WTC11 (cell line): ENCODE measurements at regions not wholly inside any gene's neighbourhood (a gene's known extent, or its start where the extent isn't known, plus 50 kb on each side); places are given as distances from the start of the nearest gene placed in this dataset.

Source experiments
- ATAC-seq: fragments of 200-7000 bp; cut with Tn5 transposase; 2 replicates; pipeline ENCODE4 v1.10.0; 2021; ENCODE audit warnings: mild to moderate bottlenecking, moderate library complexity
- CTCF ChIA-PET: fragments of 300-600 bp; sonication (Branson Sonifier 250); formaldehyde crosslinking; loops from one replicate; lab custom pipeline; 2021; ENCODE audit warnings: antibody characterized with exemption; lab: Charles Lee
- POLR2A ChIA-PET: fragments of 350-600 bp; sonication (Branson Sonifier 250); formaldehyde crosslinking; loops from one replicate; lab custom pipeline; 2021; ENCODE audit warnings: antibody characterized with exemption; lab: Charles Lee
- DNase-seq: peaks from one replicate; pipeline ENCODE4 v3.0.0; 2021; ENCODE audit warnings: low spot score
- H3K27ac Mint-ChIP-seq: 2 replicates; pipeline ENCODE4 v1.8.0; 2021; ENCODE audit warnings: mixed read lengths
- H3K27me3 Mint-ChIP-seq: 2 replicates; pipeline ENCODE4 v1.8.0; 2021; ENCODE audit warnings: low read depth, mild to moderate bottlenecking, moderate library complexity, mixed read lengths
- H3K36me3 Mint-ChIP-seq: 2 replicates; pipeline ENCODE4 v1.8.0; 2021; ENCODE audit warnings: mixed read lengths
- H3K4me1 Mint-ChIP-seq: 2 replicates; pipeline ENCODE4 v1.8.0; 2022; ENCODE audit warnings: mixed read lengths
- H3K4me3 Mint-ChIP-seq: 2 replicates; pipeline ENCODE4 v1.8.0; 2021; ENCODE audit warnings: mild to moderate bottlenecking, moderate library complexity, mixed read lengths
- H3K9me3 Mint-ChIP-seq: 2 replicates; pipeline ENCODE4 v1.8.0; 2021; ENCODE audit warnings: mixed read lengths
- ATF1 ChIP-seq: sonication (generic); formaldehyde crosslinking; IDR thresholded peaks from 2 replicates; pipeline ENCODE4 v1.8.1; 2023; ENCODE audit warnings: mild to moderate bottlenecking, moderate library complexity, missing genetic modification reagents
- ATF3 ChIP-seq: sonication (generic); formaldehyde crosslinking; conservative IDR thresholded peaks from 2 replicates; pipeline ENCODE4 v1.8.1; 2022; ENCODE audit warnings: mild to moderate bottlenecking, missing genetic modification reagents
- ATF6 ChIP-seq: sonication (generic); formaldehyde crosslinking; IDR thresholded peaks from 2 replicates; pipeline ENCODE4 v1.8.1; 2023; ENCODE audit warnings: mild to moderate bottlenecking, missing genetic modification reagents
- CBFB ChIP-seq: sonication (generic); formaldehyde crosslinking; IDR thresholded peaks from 2 replicates; pipeline ENCODE4 v1.8.1; 2022; ENCODE audit warnings: mild to moderate bottlenecking, low read depth, missing genetic modification reagents
- CDX4 ChIP-seq: fragments of 250-450 bp; sonication (Bioruptor Pico); IDR thresholded peaks from 2 replicates; pipeline ENCODE4 v1.9.0; 2021; ENCODE audit warnings: moderate library complexity, mild to moderate bottlenecking, inconsistent platforms, borderline replicate concordance
- E2F1 ChIP-seq: sonication (generic); formaldehyde crosslinking; IDR thresholded peaks from 2 replicates; pipeline ENCODE4 v1.8.0; 2022; ENCODE audit warnings: mild to moderate bottlenecking, missing genetic modification reagents
- ETV6 ChIP-seq: sonication (generic); formaldehyde crosslinking; IDR thresholded peaks from 2 replicates; pipeline ENCODE4 v1.8.1; 2022; ENCODE audit warnings: mild to moderate bottlenecking, missing genetic modification reagents
- HMGXB4 ChIP-seq: sonication (generic); formaldehyde crosslinking; IDR thresholded peaks from 2 replicates; pipeline ENCODE4 v1.8.1; 2023; ENCODE audit warnings: mild to moderate bottlenecking, moderate library complexity, missing genetic modification reagents
- JUN ChIP-seq: sonication (generic); formaldehyde crosslinking; IDR thresholded peaks from 2 replicates; pipeline ENCODE4 v1.8.0; 2023; ENCODE audit warnings: mild to moderate bottlenecking, missing genetic modification reagents
- MAX ChIP-seq: sonication (generic); formaldehyde crosslinking; IDR thresholded peaks from 2 replicates; pipeline ENCODE4 v1.8.0; 2022; ENCODE audit warnings: mild to moderate bottlenecking, missing genetic modification reagents
- NFE2L1 ChIP-seq: sonication (generic); formaldehyde crosslinking; IDR thresholded peaks from 2 replicates; pipeline ENCODE4 v1.8.1; 2023; ENCODE audit warnings: missing genetic modification reagents
- PRRX2 ChIP-seq: fragments of 250-450 bp; sonication (Bioruptor Pico); IDR thresholded peaks from 2 replicates; pipeline ENCODE4 v1.8.0; 2021; ENCODE audit warnings: mild to moderate bottlenecking
- RELA ChIP-seq: sonication (generic); formaldehyde crosslinking; IDR thresholded peaks from 2 replicates; pipeline ENCODE4 v1.8.1; 2022; ENCODE audit warnings: missing genetic modification reagents, mild to moderate bottlenecking, borderline replicate concordance
- USF2 ChIP-seq: sonication (generic); formaldehyde crosslinking; IDR thresholded peaks from 2 replicates; pipeline ENCODE4 v1.8.1; 2023; ENCODE audit warnings: mild to moderate bottlenecking, missing genetic modification reagents, moderate library complexity
- ZNF232 ChIP-seq: sonication (generic); formaldehyde crosslinking; IDR thresholded peaks from 2 replicates; pipeline ENCODE4 v1.8.0; 2022; ENCODE audit warnings: mild to moderate bottlenecking, missing genetic modification reagents
- ZNF263 ChIP-seq: sonication (generic); formaldehyde crosslinking; IDR thresholded peaks from 2 replicates; pipeline ENCODE4 v1.8.1; 2022; ENCODE audit warnings: low read depth, mild to moderate bottlenecking, moderate library complexity, missing genetic modification reagents
- ZNF317 ChIP-seq: sonication (generic); formaldehyde crosslinking; IDR thresholded peaks from 2 replicates; pipeline ENCODE4 v1.8.1; 2023; ENCODE audit warnings: low read depth, mild to moderate bottlenecking, moderate library complexity, missing genetic modification reagents, borderline replicate concordance
- ZNF416 ChIP-seq: fragments of 250-450 bp; sonication (Bioruptor Pico); IDR thresholded peaks from 2 replicates; pipeline ENCODE4 v1.9.0; 2021; ENCODE audit warnings: mild to moderate bottlenecking, inconsistent platforms

GRCh38 chr16:76226011-76226410 is 51.2 kb upstream of the CNTNAP4 start (continued):
- TF ChIP-seq JUN (CRISPR knock-in tag) (no peak), E2F1 (CRISPR knock-in tag) (no peak)

- ChIA-PET CTCF (no interaction called here), POLR2A (no interaction called here)
- Mint-ChIP-seq H3K4me1 (peaks cover 15% of the 10 kb centered on the region), H3K9me3 (peaks cover 51% of the 10 kb centered on the region), H3K27ac (no peak overlapping the region), H3K27me3 (peaks cover 88% of the 10 kb centered on the region), H3K4me3 (no peak overlapping the region), H3K36me3 (peaks cover 19% of the 10 kb centered on the region)
- ATAC-seq (no peak), DNase-seq (no peak)
- no peak for TF ChIP-seq ATF1 (CRISPR knock-in tag)
- TF ChIP-seq ZNF263 (CRISPR knock-in tag) = no peak
- TF ChIP-seq ZNF317 (CRISPR knock-in tag) = no peak
- no peak for TF ChIP-seq ZNF232 (CRISPR knock-in tag)
- no peak for TF ChIP-seq ATF6 (CRISPR knock-in tag)
- no peak for TF ChIP-seq USF2 (CRISPR knock-in tag)
- TF ChIP-seq NFE2L1 (CRISPR knock-in tag) = no peak
- TF ChIP-seq ZNF416 (CRISPR knock-in tag) = no peak
- no peak for TF ChIP-seq ATF3
- TF ChIP-seq RELA (CRISPR knock-in tag) = no peak
- TF ChIP-seq MAX (CRISPR knock-in tag) = no peak
- no peak for TF ChIP-seq CDX4
- TF ChIP-seq ETV6 (CRISPR knock-in tag) = no peak
- TF ChIP-seq PRRX2 (CRISPR knock-in tag) = no peak
- no peak for TF ChIP-seq CBFB (CRISPR knock-in tag)
- TF ChIP-seq HMGXB4 (CRISPR knock-in tag) = no peak
Measured at GRCh38 chr16:76226481-76226880, 50.7 kb upstream of the CNTNAP4 start.
